ENCODE measurements at regions not wholly inside any gene's neighbourhood (a gene's known extent, or its start where the extent isn't known, plus 50 kb on each side); places are given as distances from the start of the nearest gene placed in this dataset.

GRCh38 chr2:147460155-147460554 lies 384.7 kb upstream of the ACVR2A start:
- Histone ChIP-seq H3K9me3 (replicated peaks; ENCODE audit: low read length) (no peaks in the 10 kb centered on the region), H3K4me1 (ENCODE audit: control insufficient read depth, insufficient read depth, low read length) (peaks cover 2% of the 10 kb centered on the region), H3K4me3 (ENCODE audit: low read length) (no peak overlapping the region), H3K36me3 (ENCODE audit: insufficient read depth, low read length) (no peaks in the 10 kb centered on the region), H3K9ac (ENCODE audit: low read depth, low read length) (no peak overlapping the region), H3K4me2 (ENCODE audit: low read length) (no peak overlapping the region), H3K27me3 (ENCODE audit: control insufficient read depth, insufficient read depth, low read length) (no peaks in the 10 kb centered on the region)

GRCh38 chr2:147456779-147457178 lies 388.1 kb upstream of the ACVR2A start:
- Histone ChIP-seq H3K27me3 (ENCODE audit: control insufficient read depth, insufficient read depth, low read length) (no peaks in the 10 kb centered on the region), H3K36me3 (ENCODE audit: insufficient read depth, low read length) (no peaks in the 10 kb centered on the region), H3K4me1 (ENCODE audit: control insufficient read depth, insufficient read depth, low read length) (peaks cover 2% of the 10 kb centered on the region), H3K9me3 (replicated peaks; ENCODE audit: low read length) (no peaks in the 10 kb centered on the region), H3K4me2 (ENCODE audit: low read length) (no peak overlapping the region), H3K9ac (ENCODE audit: low read depth, low read length) (no peak overlapping the region), H3K4me3 (ENCODE audit: low read length) (no peak overlapping the region)

GRCh38 chr2:147451902-147452515 lies 392.8 kb upstream of the ACVR2A start:
- H3K4me2 ChIP-seq (ENCODE audit: low read length): no peak overlapping the region
- H3K4me1 ChIP-seq (ENCODE audit: control insufficient read depth, insufficient read depth, low read length): no peaks in the 10 kb centered on the region
- no peaks in the 10 kb centered on the region for H3K27me3 ChIP-seq (ENCODE audit: control insufficient read depth, insufficient read depth, low read length)
- no peaks in the 10 kb centered on the region for H3K36me3 ChIP-seq (ENCODE audit: insufficient read depth, low read length)
- H3K9ac ChIP-seq (ENCODE audit: low read depth, low read length): no peak overlapping the region
- H3K9me3 ChIP-seq (replicated peaks; ENCODE audit: low read length): no peaks in the 10 kb centered on the region
- H3K4me3 ChIP-seq (ENCODE audit: low read length): no peak overlapping the region

GRCh38 chr2:147450661-147451510 lies 393.9 kb upstream of the ACVR2A start:
- H3K27me3 ChIP-seq (ENCODE audit: control insufficient read depth, insufficient read depth, low read length): no peaks in the 10 kb centered on the region
- H3K4me1 ChIP-seq (ENCODE audit: control insufficient read depth, insufficient read depth, low read length): no peaks in the 10 kb centered on the region
- no peak overlapping the region for H3K4me3 ChIP-seq (ENCODE audit: low read length)
- H3K9ac ChIP-seq (ENCODE audit: low read depth, low read length): no peak overlapping the region
- H3K9me3 ChIP-seq (replicated peaks; ENCODE audit: low read length): no peaks in the 10 kb centered on the region
- no peak overlapping the region for H3K4me2 ChIP-seq (ENCODE audit: low read length)
- H3K36me3 ChIP-seq (ENCODE audit: insufficient read depth, low read length): no peaks in the 10 kb centered on the region

- Histone ChIP-seq H3K4me2 (ENCODE audit: low read length) (no peak overlapping the region), H3K27me3 (ENCODE audit: control insufficient read depth, insufficient read depth, low read length) (no peaks in the 10 kb centered on the region), H3K36me3 (ENCODE audit: insufficient read depth, low read length) (no peaks in the 10 kb centered on the region), H3K9me3 (replicated peaks; ENCODE audit: low read length) (no peaks in the 10 kb centered on the region), H3K4me3 (ENCODE audit: low read length) (no peak overlapping the region), H3K4me1 (ENCODE audit: control insufficient read depth, insufficient read depth, low read length) (no peaks in the 10 kb centered on the region), H3K9ac (ENCODE audit: low read depth, low read length) (no peak overlapping the region)
These were observed 395.4 kb upstream of the ACVR2A start for GRCh38 chr2:147449323-147449991.

- H3K4me3 ChIP-seq (ENCODE audit: low read length): no peak overlapping the region
- H3K36me3 ChIP-seq (ENCODE audit: insufficient read depth, low read length): no peaks in the 10 kb centered on the region
- H3K9ac ChIP-seq (ENCODE audit: low read depth, low read length): no peak overlapping the region
- no peaks in the 10 kb centered on the region for H3K27me3 ChIP-seq (ENCODE audit: control insufficient read depth, insufficient read depth, low read length)
- no peaks in the 10 kb centered on the region for H3K9me3 ChIP-seq (replicated peaks; ENCODE audit: low read length)
- H3K4me2 ChIP-seq (ENCODE audit: low read length): no peak overlapping the region
- no peaks in the 10 kb centered on the region for H3K4me1 ChIP-seq (ENCODE audit: control insufficient read depth, insufficient read depth, low read length)
These were observed 402.0 kb upstream of the ACVR2A start for GRCh38 chr2:147442816-147443215.

GRCh38 chr2:147441182-147441581 lies 403.6 kb upstream of the ACVR2A start:
- H3K9me3 ChIP-seq (replicated peaks; ENCODE audit: low read length): no peaks in the 10 kb centered on the region
- no peaks in the 10 kb centered on the region for H3K4me1 ChIP-seq (ENCODE audit: control insufficient read depth, insufficient read depth, low read length)
- H3K27me3 ChIP-seq (ENCODE audit: control insufficient read depth, insufficient read depth, low read length): no peaks in the 10 kb centered on the region
- H3K4me2 ChIP-seq (ENCODE audit: low read length): no peak overlapping the region
- no peaks in the 10 kb centered on the region for H3K36me3 ChIP-seq (ENCODE audit: insufficient read depth, low read length)
- H3K4me3 ChIP-seq (ENCODE audit: low read length): no peak overlapping the region
- H3K9ac ChIP-seq (ENCODE audit: low read depth, low read length): no peak overlapping the region

- Histone ChIP-seq H3K9me3 (replicated peaks; ENCODE audit: low read length) (no peaks in the 10 kb centered on the region), H3K4me1 (ENCODE audit: control insufficient read depth, insufficient read depth, low read length) (no peaks in the 10 kb centered on the region), H3K4me3 (ENCODE audit: low read length) (no peak overlapping the region), H3K9ac (ENCODE audit: low read depth, low read length) (no peak overlapping the region), H3K27me3 (ENCODE audit: control insufficient read depth, insufficient read depth, low read length) (no peaks in the 10 kb centered on the region), H3K36me3 (ENCODE audit: insufficient read depth, low read length) (no peaks in the 10 kb centered on the region), H3K4me2 (ENCODE audit: low read length) (no peak overlapping the region)
These were observed 404.1 kb upstream of the ACVR2A start for GRCh38 chr2:147440734-147441133.

- H3K36me3 ChIP-seq (ENCODE audit: insufficient read depth, low read length): no peaks in the 10 kb centered on the region
- H3K4me1 ChIP-seq (ENCODE audit: control insufficient read depth, insufficient read depth, low read length): no peaks in the 10 kb centered on the region
- H3K9ac ChIP-seq (ENCODE audit: low read depth, low read length): no peak overlapping the region
- no peak overlapping the region for H3K4me3 ChIP-seq (ENCODE audit: low read length)
- H3K4me2 ChIP-seq (ENCODE audit: low read length): no peak overlapping the region
- H3K27me3 ChIP-seq (ENCODE audit: control insufficient read depth, insufficient read depth, low read length): no peaks in the 10 kb centered on the region
- no peaks in the 10 kb centered on the region for H3K9me3 ChIP-seq (replicated peaks; ENCODE audit: low read length)
These were observed 404.8 kb upstream of the ACVR2A start for GRCh38 chr2:147439986-147440385.

GRCh38 chr2:147438882-147439281 lies 405.9 kb upstream of the ACVR2A start:
- no peak overlapping the region for H3K4me3 ChIP-seq (ENCODE audit: low read length)
- no peaks in the 10 kb centered on the region for H3K36me3 ChIP-seq (ENCODE audit: insufficient read depth, low read length)
- no peak overlapping the region for H3K4me2 ChIP-seq (ENCODE audit: low read length)
- H3K4me1 ChIP-seq (ENCODE audit: control insufficient read depth, insufficient read depth, low read length): no peaks in the 10 kb centered on the region
- no peak overlapping the region for H3K9ac ChIP-seq (ENCODE audit: low read depth, low read length)
- no peaks in the 10 kb centered on the region for H3K9me3 ChIP-seq (replicated peaks; ENCODE audit: low read length)
- H3K27me3 ChIP-seq (ENCODE audit: control insufficient read depth, insufficient read depth, low read length): no peaks in the 10 kb centered on the region

- Histone ChIP-seq H3K27me3 (ENCODE audit: control insufficient read depth, insufficient read depth, low read length) (no peaks in the 10 kb centered on the region), H3K9ac (ENCODE audit: low read depth, low read length) (no peak overlapping the region), H3K9me3 (replicated peaks; ENCODE audit: low read length) (no peaks in the 10 kb centered on the region), H3K4me2 (ENCODE audit: low read length) (no peak overlapping the region), H3K36me3 (ENCODE audit: insufficient read depth, low read length) (no peaks in the 10 kb centered on the region), H3K4me1 (ENCODE audit: control insufficient read depth, insufficient read depth, low read length) (no peaks in the 10 kb centered on the region), H3K4me3 (ENCODE audit: low read length) (no peak overlapping the region)
These were observed 411.0 kb upstream of the ACVR2A start for GRCh38 chr2:147433822-147434221.

Data from skeletal muscle satellite cell (primary cell).